Common myeloid progenitor, CD34-positive (primary cell): ENCODE measurements at regions not wholly inside any gene's neighbourhood (a gene's known extent, or its start where the extent isn't known, plus 50 kb on each side); places are given as distances from the start of the nearest gene placed in this dataset.

ENCODE experiments used
- CTCF ChIA-PET: fragments of 350-600 bp; sonication (Branson Sonifier 250); formaldehyde crosslinking; loops from one replicate; lab custom pipeline; 2021; ENCODE audit warnings: antibody characterized with exemption; lab: Charles Lee
- POLR2A ChIA-PET: fragments of 350-600 bp; sonication (Branson Sonifier 250); formaldehyde crosslinking; loops from one replicate; lab custom pipeline; 2021; ENCODE audit warnings: antibody characterized with exemption; lab: Charles Lee
- DNase-seq, 3 donors: peaks; one replicate each; pipeline versions ENCODE4 v3.0.0 to v3.0.0-alpha.2; 2013
- H3K27ac ChIP-seq, 2 experiments: 1 replicate in 1 of 2; 2 replicates in 1 of 2; pipeline ENCODE4 v1.7.0; 2013; ENCODE audit warnings: inconsistent platforms in 2 of 2, low read length in 2 of 2, mild to moderate bottlenecking in 2 of 2, low read depth in 1 of 2, moderate library complexity in 1 of 2; ENCODE audit not compliant: severe bottlenecking in 2 of 2, insufficient read depth in 1 of 2, poor library complexity in 1 of 2
- H3K27me3 ChIP-seq, 5 experiments: replicated peaks in 2 of 5; 1 replicate in 3 of 5; 2 replicates in 2 of 5; pipeline versions ENCODE4 v1.6.1 to v1.7.0; 2013; ENCODE audit warnings: low read length in 4 of 5, mild to moderate bottlenecking in 2 of 5, moderate library complexity in 2 of 5, inconsistent platforms in 1 of 5; ENCODE audit not compliant: insufficient read depth in 5 of 5, control insufficient read depth in 4 of 5
- H3K36me3 ChIP-seq, 4 experiments: 1 replicate in 2 of 4; 2 replicates in 2 of 4; pipeline versions ENCODE4 v1.6.1 to v1.7.0; 2013; ENCODE audit warnings: low read length in 3 of 4, control low read depth in 1 of 4, mild to moderate bottlenecking in 1 of 4; ENCODE audit not compliant: control insufficient read depth in 4 of 4, insufficient read depth in 4 of 4
- H3K4me1 ChIP-seq, 4 experiments: 1 replicate in 3 of 4; 2 replicates in 1 of 4; pipeline versions ENCODE4 v1.6.1 to v1.7.1; 2013; ENCODE audit warnings: low read length in 3 of 4, mild to moderate bottlenecking in 3 of 4, control low read depth in 1 of 4, inconsistent platforms in 1 of 4, moderate library complexity in 1 of 4; ENCODE audit not compliant: control insufficient read depth in 4 of 4, insufficient read depth in 4 of 4; ENCODE audit errors: control extremely low read depth in 1 of 4
- H3K4me3 ChIP-seq, 7 experiments: 1 replicate in 4 of 7; 2 replicates in 3 of 7; pipeline versions ENCODE4 v1.5.1 to v1.7.0; 2013; ENCODE audit warnings: mild to moderate bottlenecking in 7 of 7, low read length in 6 of 7, moderate library complexity in 6 of 7, inconsistent platforms in 2 of 7, low read depth in 2 of 7, control low read depth in 1 of 7; ENCODE audit not compliant: insufficient read depth in 4 of 7, control insufficient read depth in 1 of 7; ENCODE audit errors: extremely low read depth in 1 of 7
- H3K9me3 ChIP-seq, 5 experiments: 1 replicate in 4 of 5; 2 replicates in 1 of 5; pipeline versions ENCODE4 v1.6.1 to v1.7.1; 2013; ENCODE audit warnings: low read length in 4 of 5, mild to moderate bottlenecking in 2 of 5, inconsistent platforms in 1 of 5, low read depth in 1 of 5, moderate library complexity in 1 of 5; ENCODE audit not compliant: control insufficient read depth in 4 of 5, insufficient read depth in 2 of 5; ENCODE audit errors: control extremely low read depth in 1 of 5
- WGBS: methylation state at CpG from one replicate; pipeline ENCODE4 v1.1.5; 2013; ENCODE audit not compliant: insufficient coverage; 5-methylcytosine and 5-hydroxymethylcytosine counted together

DNA sequence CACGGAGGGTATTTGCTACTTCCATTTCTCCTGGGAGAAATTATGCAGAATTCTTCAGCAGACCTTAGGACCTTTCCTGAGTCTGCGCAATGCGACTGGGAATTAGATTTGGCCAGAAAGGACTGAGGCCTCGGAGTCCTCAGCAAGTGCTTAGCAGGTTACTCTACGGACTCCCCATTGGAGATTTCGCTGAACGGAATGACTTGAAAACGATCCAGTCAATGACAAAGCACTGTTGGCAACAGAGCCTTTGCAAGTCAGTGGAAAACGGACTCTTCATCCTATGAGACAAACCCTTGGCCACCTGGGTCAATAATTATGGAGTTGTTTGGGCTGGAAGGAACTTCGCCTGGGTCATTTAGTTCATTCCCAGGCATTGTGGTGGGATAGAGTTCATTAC, 107.4 kb downstream of the FAM204A start:
- Histone ChIP-seq H3K27ac (no peak overlapping the region), H3K36me3 (no peaks in the 10 kb centered on the region), H3K9me3 (no peaks in the 10 kb centered on the region), H3K4me1 (no peaks in the 10 kb centered on the region), H3K27me3 (peaks cover 0 to 67% (median 24%) of the 10 kb centered on the region in 5 experiments), H3K4me3 (no peak overlapping the region)
- ChIA-PET POLR2A (no interaction called here), CTCF (interaction anchor here (1.0 kb wide), 1 partner anchor 738 kb away, joined by 3 read pairs; no protein-coding TSS in a partner anchor)
- DNase-seq: no peak
- WGBS: 90% methylated on average over 8 of the region's 10 CpGs

GRCh38 chr10:118220346-118220850, 121.7 kb downstream of the FAM204A start:
- 100% methylated on average over 1 of the region's 2 CpGs for WGBS
- peaks cover 0 to 3% (median 0%) of the 10 kb centered on the region in 5 experiments for H3K27me3 ChIP-seq
- H3K9me3 ChIP-seq: peaks cover 0 to 3% (median 0%) of the 10 kb centered on the region in 5 experiments
- H3K4me3 ChIP-seq: no peak overlapping the region
- DNase-seq: no peak
- H3K27ac ChIP-seq: no peak overlapping the region
- no peaks in the 10 kb centered on the region for H3K36me3 ChIP-seq
- CTCF ChIA-PET: no interaction called here
- H3K4me1 ChIP-seq: no peaks in the 10 kb centered on the region
- POLR2A ChIA-PET: no interaction called here

DNA sequence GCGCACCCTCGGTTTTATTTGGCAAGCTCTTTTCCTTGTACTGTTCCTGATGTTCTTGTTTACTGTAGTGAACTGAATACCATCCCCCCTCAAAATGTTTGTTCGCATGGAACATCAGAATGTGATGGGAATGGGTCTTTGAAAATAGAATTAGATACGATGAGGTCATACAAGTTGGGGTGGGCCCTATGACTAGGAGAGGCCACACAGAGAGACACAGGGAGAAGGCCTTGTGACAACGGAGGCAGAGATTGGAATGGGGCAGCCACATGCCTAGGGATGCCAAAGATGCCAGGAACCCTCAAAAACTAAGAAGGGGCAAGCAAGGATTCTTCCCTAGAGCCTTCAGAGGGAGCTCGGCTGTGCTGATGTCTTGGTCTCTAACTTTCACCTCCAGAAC, 123.6 kb downstream of the FAM204A start:
- Histone ChIP-seq H3K27me3 (peaks cover 0 to 3% (median 0%) of the 10 kb centered on the region in 5 experiments), H3K9me3 (no peaks in the 10 kb centered on the region), H3K36me3 (no peaks in the 10 kb centered on the region), H3K27ac (no peak overlapping the region), H3K4me1 (peaks cover 0 to under 1% (median under 1%) of the 10 kb centered on the region in 4 experiments), H3K4me3 (no peak overlapping the region)
- ChIA-PET CTCF (no interaction called here), POLR2A (no interaction called here)
- DNase-seq: no peak
- 92% methylated on average over 4 of the region's 6 CpGs for WGBS

GRCh38 chr10:118216571-118217170, 125.5 kb downstream of the FAM204A start:
- no peaks in the 10 kb centered on the region for H3K9me3 ChIP-seq
- WGBS: 100% methylated on average over 1 of the region's 3 CpGs
- H3K4me1 ChIP-seq: peaks cover 0 to 7% (median 4%) of the 10 kb centered on the region in 4 experiments
- peaks cover 0 to 3% (median 0%) of the 10 kb centered on the region in 5 experiments for H3K27me3 ChIP-seq
- H3K4me3 ChIP-seq: no peak overlapping the region
- ChIA-PET CTCF (no interaction called here), POLR2A (no interaction called here)
- DNase-seq: no peak
- H3K36me3 ChIP-seq: no peaks in the 10 kb centered on the region
- no peak overlapping the region for H3K27ac ChIP-seq

DNA sequence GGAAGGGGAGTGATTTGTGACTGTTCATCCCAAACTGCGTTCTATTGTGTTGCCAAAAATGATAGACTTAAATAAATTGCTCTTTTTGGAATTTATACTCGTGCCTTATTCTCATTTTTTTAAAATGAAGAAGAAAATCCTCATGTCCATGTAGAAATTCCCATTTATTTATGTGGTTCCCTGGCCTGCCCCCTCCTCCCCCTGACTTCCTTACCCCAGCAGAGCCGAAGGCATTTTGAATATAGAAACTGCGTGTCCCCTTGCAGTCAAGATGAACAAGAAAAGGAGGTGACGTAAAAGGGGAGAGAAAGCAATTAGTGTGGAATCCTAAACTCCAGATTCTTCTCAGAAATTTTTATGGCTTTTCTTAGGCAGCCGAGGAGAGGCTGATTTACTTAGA, 126.1 kb downstream of the FAM204A start:
- WGBS: 100% methylated on average over 3 of the region's 6 CpGs

DNA sequence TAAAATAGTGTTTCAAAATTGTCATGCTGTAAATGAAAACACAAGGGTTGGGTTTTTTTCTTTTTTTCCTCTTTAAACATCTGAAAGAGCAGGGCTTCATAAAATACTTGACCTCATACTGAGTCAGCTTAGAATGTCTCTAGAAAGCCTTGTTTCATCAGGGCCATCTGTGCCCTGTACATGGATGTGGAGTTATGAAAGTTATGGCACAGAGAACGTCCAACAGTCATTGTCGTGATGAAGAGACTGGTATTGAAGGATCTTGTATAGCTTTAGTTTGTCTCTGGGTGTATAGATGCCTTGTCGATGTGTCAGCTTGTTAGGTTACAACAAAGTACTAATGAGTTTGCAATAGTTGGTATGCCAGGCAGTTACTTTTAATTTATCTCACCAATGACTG, 127.3 kb downstream of the FAM204A start:
- Histone ChIP-seq H3K9me3 (no peaks in the 10 kb centered on the region), H3K36me3 (no peaks in the 10 kb centered on the region), H3K27ac (no peak overlapping the region), H3K27me3 (peaks cover 0 to 3% (median 0%) of the 10 kb centered on the region in 5 experiments), H3K4me1 (peaks cover 0 to 7% (median 4%) of the 10 kb centered on the region in 4 experiments), H3K4me3 (no peak overlapping the region)
- POLR2A ChIA-PET: no interaction called here
- DNase-seq: no peak
- WGBS: 100% methylated on average over 2 of the region's 3 CpGs
- CTCF ChIA-PET: no interaction called here

More for the DNA sequence above, 126.1 kb downstream of the FAM204A start:
- CTCF ChIA-PET: no interaction called here
- no peaks in the 10 kb centered on the region for H3K9me3 ChIP-seq
- no peak overlapping the region for H3K4me3 ChIP-seq
- peaks cover 0 to 7% (median 4%) of the 10 kb centered on the region in 4 experiments for H3K4me1 ChIP-seq
- peaks cover 0 to 3% (median 0%) of the 10 kb centered on the region in 5 experiments for H3K27me3 ChIP-seq
- POLR2A ChIA-PET: no interaction called here
- no peaks in the 10 kb centered on the region for H3K36me3 ChIP-seq
- no peak for DNase-seq
- no peak overlapping the region for H3K27ac ChIP-seq

DNA sequence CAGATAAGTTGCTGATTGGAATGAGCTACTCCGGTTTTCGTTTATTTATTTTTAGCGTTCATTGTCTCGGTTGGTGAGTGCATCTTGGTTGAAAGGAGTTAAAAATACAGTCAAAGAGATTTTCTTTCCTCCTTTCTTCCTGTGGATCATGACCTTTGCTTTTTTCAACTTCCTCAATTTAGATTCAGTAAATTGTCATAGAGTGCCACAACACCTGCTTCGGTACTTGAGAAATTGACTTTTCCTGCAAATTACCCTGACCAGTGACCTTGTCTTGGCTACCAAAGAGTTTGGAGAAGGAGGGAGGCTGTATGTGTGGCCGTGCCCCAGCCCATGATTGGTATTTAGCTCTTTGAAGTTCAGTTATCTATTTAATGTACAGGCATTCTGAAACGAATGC, 128.7 kb downstream of the FAM204A start:
- WGBS: no CpG with 5 or more reads among the region's 7 CpGs
- CTCF ChIA-PET: interaction anchor here (0.6 kb wide), 1 partner anchor 17 kb away, joined by 3 read pairs; no protein-coding TSS in a partner anchor
- Histone ChIP-seq H3K9me3 (no peaks in the 10 kb centered on the region), H3K4me3 (peak overlapping the region in 1 of 7 experiments; percentile 33), H3K27me3 (peaks cover 0 to 3% (median 0%) of the 10 kb centered on the region in 5 experiments), H3K36me3 (no peaks in the 10 kb centered on the region), H3K4me1 (peaks cover 0 to 7% (median 4%) of the 10 kb centered on the region in 4 experiments), H3K27ac (no peak overlapping the region)
- POLR2A ChIA-PET: interaction anchor here (0.7 kb wide), 1 partner anchor 365 kb away, joined by 3 read pairs; no protein-coding TSS in a partner anchor
- peak; percentile 3 to 60 (median 53) for DNase-seq
